Hematopoietic multipotent progenitor cell treated with erythropoietin and hydrocortisone succinate and interleukin-3 and kit ligand, for 17 days (in vitro differentiated cells): ENCODE measurements at regions not wholly inside any gene's neighbourhood (a gene's known extent, or its start where the extent isn't known, plus 50 kb on each side); places are given as distances from the start of the nearest gene placed in this dataset.
"Not testable (repeated sequence)": the region's sequence is repeated elsewhere in the genome, so short reads cannot be mapped to it uniquely, and the experiment has no call there.

Source experiments
- DNase-seq: peaks from one replicate; pipeline ENCODE4 v3.0.0-alpha.2; 2015; ENCODE audit warnings: low spot score

- DNase-seq, result no peak
These were observed 104.9 kb upstream of the SPATA12 start for GRCh38 chr3:56955492-56956111.

- no peak for DNase-seq
These were observed 106.3 kb upstream of the SPATA12 start for GRCh38 chr3:56954125-56954524.

DNA sequence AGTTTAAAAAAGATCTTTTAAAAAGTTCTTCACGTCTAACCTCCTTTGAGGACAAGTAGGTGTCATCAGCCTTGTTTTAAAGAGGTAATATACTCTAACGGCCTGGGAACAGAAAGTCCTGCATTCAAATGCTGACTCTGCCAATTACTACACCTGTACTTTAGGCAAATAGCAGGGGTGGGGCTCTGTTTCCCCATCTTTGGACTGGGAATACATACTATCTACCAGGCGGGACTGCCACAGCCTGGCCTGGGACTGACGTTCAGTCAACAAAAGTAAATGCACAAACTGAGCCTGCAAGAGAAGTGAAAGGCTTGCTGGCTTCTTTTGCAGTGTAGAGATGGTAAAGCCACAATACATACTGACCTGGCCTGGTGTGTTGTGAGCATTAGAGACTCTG is 107.6 kb upstream of the SPATA12 start:
- DNase-seq, result no peak

DNA sequence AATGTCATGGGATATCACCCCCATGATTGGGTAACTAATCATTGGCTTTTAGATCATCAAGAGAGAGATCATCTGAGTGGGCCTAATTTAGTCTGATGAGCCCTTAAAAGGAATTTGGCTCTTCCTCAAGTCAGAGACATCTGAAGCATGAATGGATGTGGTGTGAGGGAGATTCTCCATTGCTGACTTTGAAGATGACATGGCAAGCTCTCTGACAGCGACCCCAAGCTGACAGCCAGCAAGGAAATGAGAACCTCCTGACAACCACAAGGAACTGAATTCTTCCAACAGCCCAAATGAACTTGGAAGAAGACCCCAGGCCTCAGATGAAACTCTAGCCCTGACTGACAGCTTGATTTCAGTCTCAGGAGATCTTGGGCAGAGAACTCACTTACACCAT is 108.4 kb upstream of the SPATA12 start:
- no peak for DNase-seq

DNA sequence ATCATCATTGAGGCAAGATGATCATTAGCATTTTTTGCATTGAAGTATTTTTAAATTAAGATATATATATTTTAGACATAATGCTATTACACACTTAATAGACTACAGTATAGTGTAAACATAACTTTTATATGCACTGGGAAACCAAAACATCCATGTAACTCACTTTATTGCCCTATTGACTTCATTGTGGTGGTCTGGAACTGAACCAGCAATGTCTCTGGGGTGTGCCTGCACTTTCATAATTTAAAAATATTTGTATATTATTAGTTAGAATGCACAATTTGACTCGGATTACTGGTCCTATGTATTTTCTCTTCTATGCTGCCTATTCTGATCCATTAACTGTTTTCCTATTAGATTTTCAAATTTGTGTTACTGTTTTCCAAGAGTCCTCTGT is 109.1 kb upstream of the SPATA12 start:
- no peak for DNase-seq

DNA sequence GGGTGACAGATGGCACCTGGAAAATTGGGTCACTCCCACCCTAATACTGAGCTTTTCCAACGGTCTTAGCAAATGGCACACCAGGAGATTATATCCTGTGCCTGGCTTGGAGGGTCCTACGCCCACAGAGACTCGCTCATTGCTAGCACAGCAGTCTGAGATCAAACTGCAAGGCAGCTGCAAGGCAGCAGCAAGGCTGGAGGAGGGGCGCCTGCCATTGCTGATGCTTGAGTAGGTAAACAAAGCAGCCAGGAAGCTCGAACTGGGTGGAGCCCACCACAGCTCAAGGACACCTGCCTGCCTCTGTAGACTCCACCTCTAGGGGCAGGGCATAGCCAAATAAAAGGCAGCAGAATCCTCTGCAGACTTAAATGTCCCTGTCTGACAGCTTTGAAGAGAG is 115.1 kb upstream of the SPATA12 start:
- not testable (repeated sequence) for DNase-seq

DNA sequence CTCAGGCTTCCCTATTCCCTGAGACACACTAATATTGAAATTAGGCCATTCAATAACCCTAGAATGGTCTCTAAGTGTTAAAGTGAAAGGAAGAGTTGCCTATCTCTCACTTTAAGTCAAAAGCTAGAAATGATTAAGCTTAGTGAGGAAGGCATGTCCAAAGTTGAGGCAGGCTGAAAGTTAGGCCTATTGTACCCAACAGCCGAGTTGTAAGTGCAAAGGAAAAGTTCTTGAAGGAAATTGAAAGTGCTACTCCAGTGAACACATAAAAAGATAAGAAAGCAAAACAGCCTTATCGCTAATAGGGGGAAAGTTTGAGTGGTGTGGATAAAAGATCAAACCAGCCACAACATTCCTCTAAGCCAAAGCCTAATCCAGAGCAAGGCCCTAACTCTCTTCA is 117.9 kb upstream of the SPATA12 start:
- DNase-seq, result no peak

DNA sequence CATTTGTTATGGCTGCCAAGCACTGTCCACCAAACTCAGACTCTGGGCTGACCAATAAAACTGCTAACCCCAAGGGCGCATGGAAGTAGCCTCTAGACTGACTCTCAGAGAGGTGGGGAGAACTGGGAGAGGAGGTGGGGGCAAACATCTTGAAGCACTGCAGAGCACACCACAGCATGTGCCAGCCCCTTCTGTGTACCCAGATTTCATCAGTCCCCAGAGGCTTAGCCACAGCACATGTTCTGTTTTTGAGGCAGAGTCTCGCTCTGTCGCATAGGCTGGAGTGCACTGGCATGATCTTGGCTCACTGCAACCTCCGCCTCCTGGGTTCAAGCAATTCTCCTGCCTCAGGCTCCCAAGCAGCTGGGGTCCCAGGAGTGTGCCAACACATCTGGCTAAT is 119.5 kb upstream of the SPATA12 start:
- DNase-seq, result no peak

DNA sequence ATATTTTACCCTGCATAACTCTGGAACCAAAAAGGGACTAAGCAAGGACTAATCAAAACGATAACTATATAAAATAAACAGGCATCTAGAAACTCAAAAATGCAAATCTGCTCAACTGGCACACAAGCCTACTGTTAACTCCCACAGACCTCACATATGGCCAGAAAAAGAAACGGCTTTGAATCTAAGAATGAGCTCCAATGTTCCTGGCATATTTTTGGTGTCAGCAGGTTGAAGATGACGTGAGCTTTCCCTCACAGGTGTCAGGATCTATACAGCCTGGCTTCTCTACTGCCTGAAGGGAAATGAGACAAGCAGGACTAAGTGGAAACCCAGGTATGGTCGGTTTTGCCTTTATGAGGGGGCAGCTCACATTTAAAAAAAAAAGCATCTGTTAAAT is 120.1 kb upstream of the SPATA12 start:
- DNase-seq, result no peak

- DNase-seq, result no peak
These were observed 120.6 kb upstream of the SPATA12 start for GRCh38 chr3:56939834-56940233.

GRCh38 chr3:56938530-56938929 is 121.9 kb upstream of the SPATA12 start:
- DNase-seq, result no peak

DNA sequence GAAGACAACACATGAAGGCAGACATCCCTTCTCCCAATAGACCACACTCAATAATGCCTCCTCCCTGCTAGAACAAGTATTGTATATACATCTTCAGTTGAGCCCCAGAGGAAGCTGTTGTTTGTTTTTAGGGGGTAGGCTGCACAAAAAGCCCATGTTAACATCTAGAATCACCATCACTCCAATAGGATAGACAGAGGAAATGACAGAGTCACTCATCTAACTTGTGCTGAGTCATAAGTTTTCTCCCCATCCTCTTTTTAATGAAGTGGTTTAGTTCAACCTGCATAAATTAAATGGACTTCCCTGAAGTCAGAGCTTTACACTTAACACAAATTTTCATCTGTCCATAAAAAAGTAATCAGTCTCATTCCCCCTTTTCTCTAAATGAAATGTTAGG is 122.9 kb upstream of the SPATA12 start:
- no peak for DNase-seq

DNA sequence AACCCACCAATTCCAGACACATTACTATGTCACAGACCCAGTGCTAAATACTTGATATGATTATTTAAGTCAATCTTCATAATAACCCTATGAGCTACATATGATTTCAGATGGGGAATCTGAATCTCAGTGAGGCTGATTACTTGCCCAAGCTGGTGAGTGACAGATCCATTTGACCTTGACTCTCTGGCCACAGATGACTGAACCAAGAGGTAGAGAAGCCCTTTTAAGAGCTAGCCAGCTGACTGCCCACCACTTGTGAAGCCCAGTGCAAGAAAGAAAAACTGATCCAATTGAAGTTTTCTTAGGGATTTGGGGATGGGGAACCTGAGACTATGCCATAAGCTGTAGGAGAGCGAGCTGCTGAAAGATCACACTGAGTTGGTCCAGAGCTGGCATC is 124.7 kb upstream of the SPATA12 start:
- DNase-seq, result no peak

DNA sequence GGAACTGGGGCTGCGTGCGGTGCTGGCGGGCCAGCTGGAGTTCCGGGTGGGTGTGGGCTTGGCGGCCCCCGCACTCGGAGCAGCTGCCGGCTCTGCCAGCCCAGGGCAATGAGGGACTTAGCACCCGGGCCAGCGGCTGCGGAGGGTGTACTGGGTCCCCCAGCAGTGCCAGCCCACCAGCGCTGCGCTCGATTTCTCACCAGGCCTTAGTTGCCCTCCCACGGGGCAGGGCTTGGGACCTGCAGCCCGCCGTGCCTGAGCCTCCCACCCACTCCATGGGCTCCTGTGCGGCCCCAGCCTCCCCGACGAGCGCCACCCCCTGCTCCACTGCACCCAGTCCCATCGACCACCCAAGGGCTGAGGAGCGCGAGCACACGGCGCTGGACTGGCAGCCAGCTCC is 126.0 kb upstream of the SPATA12 start:
- DNase-seq, result not testable (repeated sequence)

DNA sequence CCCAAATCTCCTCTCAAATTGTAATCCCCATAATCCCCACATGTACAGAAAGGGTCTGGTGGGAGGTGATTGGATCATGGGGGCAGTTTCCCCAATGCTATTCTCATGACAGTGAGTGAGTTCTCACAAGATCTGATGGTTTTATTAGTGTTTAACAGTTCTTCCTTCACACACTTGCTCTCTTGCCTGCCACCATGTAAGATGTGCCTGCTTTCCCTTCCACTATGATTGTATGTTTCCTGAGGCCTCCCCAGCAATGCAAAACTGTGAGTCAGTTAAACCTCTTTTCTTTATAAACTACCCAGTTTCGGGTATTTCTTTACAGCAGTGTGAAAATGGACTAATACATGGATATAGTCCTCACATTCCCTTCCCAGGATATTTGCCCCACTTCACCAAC is 126.7 kb upstream of the SPATA12 start:
- DNase-seq, result no peak

- DNase-seq, result no peak
These were observed 127.6 kb upstream of the SPATA12 start for GRCh38 chr3:56932866-56933265.

GRCh38 chr3:56931836-56932235 is 128.6 kb upstream of the SPATA12 start:
- DNase-seq, result no peak

GRCh38 chr3:56930706-56931105 is 129.0 kb upstream of the ARHGEF3 start:
- DNase-seq, result no peak

- DNase-seq, result no peak
These were observed 128.3 kb upstream of the ARHGEF3 start for GRCh38 chr3:56929809-56930615.

GRCh38 chr3:56928379-56929068 is 126.8 kb upstream of the ARHGEF3 start:
- DNase-seq, result no peak

- DNase-seq, result no peak
These were observed 126.1 kb upstream of the ARHGEF3 start for GRCh38 chr3:56927855-56928254.

DNA sequence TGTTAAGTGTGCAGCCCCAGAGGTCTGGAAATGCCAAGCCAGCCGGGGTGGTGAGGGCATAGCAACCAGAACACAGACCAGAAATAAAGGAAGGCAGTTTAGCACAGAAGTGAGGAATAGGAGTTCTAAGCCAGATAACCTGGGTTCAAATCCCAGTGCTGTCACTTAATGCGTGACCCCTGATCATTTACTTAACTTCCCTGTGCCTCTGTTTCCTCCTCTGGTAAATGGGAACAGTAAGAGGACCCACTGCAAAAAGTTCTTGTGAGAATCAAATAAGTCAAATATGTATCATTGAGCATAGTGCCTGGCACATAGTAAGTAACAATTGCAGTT is 125.2 kb upstream of the ARHGEF3 start:
- DNase-seq, result no peak

DNA sequence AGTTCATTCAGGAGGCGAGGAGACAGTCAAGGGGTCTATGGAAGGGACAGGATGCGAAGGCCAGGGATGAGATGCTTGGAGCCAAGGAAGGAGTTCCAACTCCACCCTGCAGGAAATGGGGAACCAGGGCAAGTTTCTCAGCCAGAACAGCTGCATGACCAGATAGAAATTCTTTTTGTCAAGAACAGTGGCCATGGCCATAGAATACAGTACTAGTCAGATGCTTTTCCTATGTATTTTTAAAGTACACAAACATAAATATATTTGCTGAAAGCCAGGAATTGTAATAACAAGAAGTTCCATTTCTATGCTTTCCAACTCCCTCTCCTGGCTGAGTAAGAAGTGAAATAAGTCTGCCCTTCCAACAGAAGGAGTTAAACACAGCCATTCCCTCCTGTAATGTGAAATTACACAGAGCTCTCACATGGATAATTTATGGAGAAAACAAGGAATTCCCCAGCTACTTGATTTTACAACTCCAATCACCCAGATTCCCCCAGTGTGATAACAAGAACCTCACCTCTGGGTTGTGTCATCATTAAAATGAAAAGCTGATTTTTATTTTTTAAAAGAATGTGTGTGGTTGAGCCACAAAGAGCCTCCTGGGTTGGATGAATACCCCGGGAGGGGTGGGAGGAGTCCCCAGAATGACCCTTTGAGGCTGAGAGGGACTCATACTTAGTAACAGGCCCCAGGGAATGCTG is 124.6 kb upstream of the ARHGEF3 start:
- no peak for DNase-seq
